GM12891 (cell line): ENCODE measurements at regions not wholly inside any gene's neighbourhood (a gene's known extent, or its start where the extent isn't known, plus 50 kb on each side); places are given as distances from the start of the nearest gene placed in this dataset.

ENCODE experiments used
- POLR2A ChIP-seq: IDR thresholded peaks from 2 replicates; pipeline ENCODE4 v1.6.1; 2011; ENCODE audit warnings: low read depth, low read length, control low read depth
- POLR2AphosphoS5 ChIP-seq: IDR thresholded peaks from 2 replicates; pipeline ENCODE4 v1.6.1; 2011; ENCODE audit warnings: low read depth, low read length, control low read depth
- POU2F2 ChIP-seq: IDR thresholded peaks from 2 replicates; pipeline ENCODE4 v1.6.1; 2011; ENCODE audit warnings: low read depth, mild to moderate bottlenecking, control low read depth, low read length, moderate library complexity

DNA sequence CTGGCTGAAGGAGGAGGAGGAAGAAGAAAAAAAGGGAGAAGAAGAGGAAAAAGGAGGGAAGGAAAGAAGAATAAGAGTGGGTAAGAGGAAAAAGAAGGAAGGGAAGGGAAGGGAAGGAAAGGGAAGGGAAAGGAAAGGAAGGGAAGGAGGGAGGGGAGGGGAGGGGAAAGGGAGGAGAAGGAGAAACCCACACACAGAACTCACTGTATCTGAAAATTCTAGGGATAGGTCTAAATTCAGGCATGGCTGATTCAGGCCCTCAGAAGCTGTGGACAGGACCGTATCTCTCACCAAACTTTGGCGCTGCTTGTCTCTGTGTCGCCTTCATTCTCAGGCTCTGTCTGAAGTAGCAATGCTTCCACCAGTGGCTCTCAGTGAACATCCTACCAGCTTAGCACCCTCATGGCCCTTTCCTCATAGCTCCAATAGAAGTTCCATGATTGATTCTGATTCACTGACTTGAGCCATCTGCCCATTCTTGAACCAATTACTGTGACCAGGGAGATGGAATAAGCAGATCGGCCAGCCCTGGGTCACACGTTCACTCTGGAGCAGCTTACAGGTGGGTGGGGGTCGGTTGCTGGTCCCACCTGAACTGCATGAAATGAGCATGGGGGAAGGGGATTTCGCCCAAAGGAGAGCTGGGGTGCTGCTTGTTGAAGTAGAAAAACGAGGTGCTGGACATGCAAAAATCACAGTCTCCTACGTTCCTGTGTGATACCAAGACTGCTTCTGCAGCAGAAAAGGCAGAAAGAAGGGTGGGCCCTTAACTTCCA lies 59.7 kb downstream of the TTC32 start:
- TF ChIP-seq POLR2A (no peak), POLR2AphosphoS5 (no peak), POU2F2 (no peak)
